Prostate gland (tissue), 2 donors: ENCODE measurements at regions not wholly inside any gene's neighbourhood (a gene's known extent, or its start where the extent isn't known, plus 50 kb on each side); places are given as distances from the start of the nearest gene placed in this dataset.
"Not testable (repeated sequence)": the region's sequence is repeated elsewhere in the genome, so short reads cannot be mapped to it uniquely, and the experiment has no call there.

Source experiments
- DNase-seq: peaks from one replicate; pipeline ENCODE4 v3.0.0-alpha.2; 2019; ENCODE audit warnings: low spot score
- H3K27ac ChIP-seq, 2 donors: fragments of 200-600 bp; sonication (generic); 2 replicates each; pipeline ENCODE4 v1.5.1; 2017 to 2019
- H3K27me3 ChIP-seq: fragments of 200-600 bp; sonication (generic); replicated peaks from 2 replicates; pipeline ENCODE4 v1.5.1; 2019; ENCODE audit not compliant: insufficient read depth
- H3K36me3 ChIP-seq, 2 donors: fragments of 200-600 bp; sonication (generic); 1 replicate in 1 of 2; 2 replicates in 1 of 2; pipeline versions ENCODE4 v1.5.1 to v1.8.1; 2017 to 2019
- H3K4me1 ChIP-seq: fragments of 200-600 bp; sonication (generic); replicated peaks from 2 replicates; pipeline ENCODE4 v1.5.1; 2019
- H3K4me3 ChIP-seq, 2 donors: fragments of 200-600 bp; sonication (generic); 2 replicates each; pipeline ENCODE4 v1.5.1; 2017 to 2019
- H3K9me3 ChIP-seq: fragments of 200-600 bp; sonication (generic); 2 replicates; pipeline ENCODE4 v1.5.1; 2017
- CTCF ChIP-seq, 4 experiments: fragments of 200-600 bp in 2 of 4; fragments of 450-650 bp in 2 of 4; sonication (generic) in 2 of 4; IDR thresholded peaks; 1 replicate in 3 of 4; 2 replicates in 1 of 4; pipeline ENCODE4 v1.5.1; 2016 to 2019; ENCODE audit warnings: antibody characterized with exemption in 4 of 4, mild to moderate bottlenecking in 2 of 4, moderate library complexity in 2 of 4
- POLR2A ChIP-seq: fragments of 450-650 bp; IDR thresholded peaks from one replicate; pipeline ENCODE4 v1.6.1; 2016; ENCODE audit warnings: antibody characterized with exemption, mild to moderate bottlenecking
- POLR2AphosphoS5 ChIP-seq: sonication (generic); formaldehyde crosslinking; IDR thresholded peaks from one replicate; pipeline ENCODE4 v1.6.1; 2017; ENCODE audit warnings: antibody characterized with exemption
- WGBS: methylation state at CpG from one replicate; pipeline ENCODE4 v1.1.5; 2018; 5-methylcytosine and 5-hydroxymethylcytosine counted together
- intact Hi-C: fragments of 100-400 bp; cut with DNase I; formaldehyde crosslinking; loops from one replicate; pipeline ENCODE4 v1.14.2; 2022

- Histone ChIP-seq H3K36me3 (no peaks in the 10 kb centered on the region), H3K4me1 (no peaks in the 10 kb centered on the region), H3K4me3 (no peak overlapping the region), H3K27ac (no peak overlapping the region), H3K27me3 (no peaks in the 10 kb centered on the region), H3K9me3 (no peaks in the 10 kb centered on the region)
- intact Hi-C loops, result no loop called here
- no peak for DNase-seq
- WGBS, result 67% methylated on average over 8 of the region's 8 CpGs
- no peak for TF ChIP-seq POLR2AphosphoS5
- TF ChIP-seq CTCF (IDR thresholded peaks at IDR 0.05), result no peak
- TF ChIP-seq POLR2A, result no peak
These were observed 53.8 kb upstream of the GSC start for GRCh38 chr14:94823556-94824341.

DNA sequence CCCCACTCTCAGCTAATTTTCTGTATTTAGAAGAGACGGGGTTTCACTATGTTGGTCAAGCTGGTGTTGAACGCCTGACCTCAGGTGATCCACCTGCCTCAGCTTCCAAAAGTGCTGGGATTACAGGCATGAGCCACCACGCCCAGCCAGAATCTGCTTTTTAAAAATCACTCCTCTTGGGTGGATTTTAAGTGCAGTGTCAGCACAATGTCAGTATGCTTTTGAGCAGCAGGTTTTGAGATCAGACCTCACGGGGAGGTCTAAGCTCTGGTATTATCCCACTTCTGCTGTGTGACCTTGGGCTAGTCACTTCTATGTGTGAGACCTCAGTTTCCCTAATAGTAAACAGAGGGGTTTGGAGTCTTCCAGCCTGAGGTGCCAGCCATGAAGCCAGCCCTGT is 51.8 kb upstream of the GSC start:
- H3K27me3 ChIP-seq, result no peaks in the 10 kb centered on the region
- H3K36me3 ChIP-seq, result no peaks in the 10 kb centered on the region
- no peak overlapping the region for H3K27ac ChIP-seq
- no peaks in the 10 kb centered on the region for H3K9me3 ChIP-seq
- H3K4me1 ChIP-seq, result no peaks in the 10 kb centered on the region
- 100% methylated on average over 4 of the region's 4 CpGs for WGBS
- H3K4me3 ChIP-seq, result no peak overlapping the region
- intact Hi-C loops, result no loop called here
- TF ChIP-seq POLR2AphosphoS5 (no peak), CTCF (IDR thresholded peaks at IDR 0.05) (no peak), POLR2A (no peak)
- DNase-seq, result no peak

- DNase-seq, H3K4me3 ChIP-seq, intact Hi-C loops, H3K36me3 ChIP-seq, H3K27ac ChIP-seq, H3K9me3 ChIP-seq, H3K27me3 ChIP-seq, H3K4me1 ChIP-seq: not testable (repeated sequence)
- WGBS, result 100% methylated on average over 1 of the region's 1 CpG
These were observed 51.0 kb upstream of the GSC start for GRCh38 chr14:94820932-94821331.
